Fibroblast of lung (primary cell): ENCODE measurements at regions not wholly inside any gene's neighbourhood (a gene's known extent, or its start where the extent isn't known, plus 50 kb on each side); places are given as distances from the start of the nearest gene placed in this dataset.

Source experiments
- CTCF ChIP-seq, 2 donors: IDR thresholded peaks in 1 of 2; conservative IDR thresholded peaks in 1 of 2; 1 replicate in 1 of 2; 2 replicates in 1 of 2; pipeline ENCODE4 v1.5.1; 2011 to 2012; ENCODE audit warnings: low read length in 2 of 2, control low read depth in 1 of 2, inconsistent platforms in 1 of 2, low read depth in 1 of 2, mild to moderate bottlenecking in 1 of 2
- EZH2 ChIP-seq: IDR thresholded peaks from 2 replicates; pipeline ENCODE4 v1.5.1; 2012; ENCODE audit warnings: low read length, control low read depth, mild to moderate bottlenecking; ENCODE audit errors: missing control alignments

DNA sequence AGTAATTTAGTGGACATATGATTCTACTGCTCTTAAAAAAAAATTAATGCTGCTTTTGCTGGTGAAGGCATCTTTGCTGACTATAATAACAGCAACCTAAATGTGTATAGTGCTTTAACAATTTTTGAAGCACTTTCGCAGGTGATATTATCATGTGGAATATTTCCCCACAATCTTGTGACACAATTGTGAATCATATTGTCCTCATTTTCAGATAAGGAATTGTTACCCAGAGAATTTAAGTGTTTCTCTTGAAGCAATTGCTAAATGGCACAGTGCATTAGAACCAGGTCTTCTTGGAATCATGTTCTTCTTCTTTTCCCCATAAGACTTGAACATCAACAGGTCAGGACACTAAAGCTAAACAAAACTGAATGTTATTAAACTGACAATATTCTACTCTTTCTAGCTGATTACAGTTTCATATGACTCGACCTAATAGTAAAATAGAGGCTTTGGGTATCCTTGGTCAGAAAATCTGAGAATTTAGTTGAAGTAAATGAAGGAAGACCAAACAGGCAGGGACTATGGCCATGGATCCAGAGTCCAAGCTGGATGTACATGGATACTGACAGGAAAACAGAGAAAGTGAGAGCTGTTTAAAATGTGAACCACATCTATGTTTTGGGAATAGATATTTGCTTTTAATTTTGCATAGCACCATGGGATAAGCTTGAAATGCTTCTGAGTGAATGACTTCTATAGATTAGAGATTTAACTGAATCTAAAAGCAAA, 121.8 kb upstream of the SLC35B3 start:
- no peak for TF ChIP-seq EZH2
- no peak for TF ChIP-seq CTCF (conservative IDR thresholded peaks at IDR 0.05 in 1 of 2, IDR thresholded peaks at IDR 0.05 in 1 of 2; ENCODE audit: low read depth in 1 of 2, low read length in 2 of 2)
